NCI-H460 (cell line): ENCODE measurements at regions not wholly inside any gene's neighbourhood (a gene's known extent, or its start where the extent isn't known, plus 50 kb on each side); places are given as distances from the start of the nearest gene placed in this dataset.

ENCODE experiments used
- DNase-seq: peaks from one replicate; pipeline ENCODE4 v3.0.0-alpha.2; 2016; ENCODE audit warnings: low read depth; ENCODE audit errors: extremely low read depth

DNA sequence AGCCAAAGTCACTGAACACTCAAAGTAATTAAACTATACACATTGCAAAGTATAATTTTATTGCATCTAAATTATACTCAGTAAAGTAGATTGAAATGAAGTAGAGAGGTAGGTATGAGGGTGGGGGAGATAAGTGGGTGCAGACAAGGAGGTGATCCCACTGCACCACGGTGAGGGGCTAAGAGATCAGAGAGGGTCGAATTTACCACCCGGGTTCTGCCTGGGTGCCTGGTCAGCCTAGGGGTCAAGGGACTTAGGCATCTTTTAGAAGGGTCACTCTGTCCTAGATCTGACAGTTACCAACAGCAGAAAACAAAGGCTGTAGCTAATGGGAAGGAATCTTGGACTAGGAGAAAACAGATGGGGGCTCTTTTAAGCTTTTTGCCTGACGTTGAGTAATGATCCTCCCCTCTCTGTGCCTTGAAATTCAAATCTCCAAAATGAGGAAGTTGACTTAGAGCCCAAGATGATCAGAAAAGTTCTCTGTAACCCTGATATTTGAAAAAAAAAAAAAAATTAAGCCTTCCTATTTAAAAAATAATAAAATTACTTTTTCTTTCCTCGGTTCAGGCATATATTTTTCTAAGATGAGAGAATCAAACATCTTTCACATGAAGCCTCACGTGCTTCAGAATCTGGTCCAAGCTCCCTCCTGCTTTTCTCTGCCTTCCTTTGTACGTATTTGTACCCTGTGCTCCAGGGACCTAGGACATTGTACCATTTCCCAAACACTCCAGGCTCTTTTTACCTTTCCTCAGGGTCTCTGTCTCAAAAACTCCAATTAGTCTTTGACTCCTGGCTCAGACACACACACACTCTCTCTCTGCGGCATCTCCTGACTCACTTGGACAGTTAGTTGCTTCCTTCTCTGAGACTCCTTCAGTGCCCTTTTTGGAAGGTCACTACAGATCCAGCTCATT is 353.9 kb downstream of the CYRIA start:
- DNase-seq = no peak

- DNase-seq = no peak
These were observed 356.8 kb downstream of the CYRIA start for GRCh38 chr2:16308816-16309215.

- DNase-seq = no peak
These were observed 360.6 kb downstream of the CYRIA start for GRCh38 chr2:16304876-16305590.

GRCh38 chr2:16303761-16304160 is 361.9 kb downstream of the CYRIA start:
- DNase-seq = no peak

DNA sequence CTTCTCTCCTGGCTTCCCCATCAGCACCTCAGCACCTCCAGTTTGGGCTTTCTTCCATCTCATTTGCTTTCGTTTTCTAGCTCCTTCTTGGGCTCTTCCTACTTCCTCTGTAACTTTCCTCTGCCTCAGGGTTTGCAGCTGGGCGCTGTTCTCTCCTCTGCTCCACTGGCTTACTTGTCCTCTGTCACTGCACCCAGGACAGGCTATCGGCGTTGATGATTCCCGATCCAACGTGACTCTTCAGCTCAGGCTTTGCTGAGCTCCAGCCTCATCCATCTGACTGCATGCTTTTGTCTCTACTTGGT is 362.4 kb downstream of the CYRIA start:
- DNase-seq = no peak

DNA sequence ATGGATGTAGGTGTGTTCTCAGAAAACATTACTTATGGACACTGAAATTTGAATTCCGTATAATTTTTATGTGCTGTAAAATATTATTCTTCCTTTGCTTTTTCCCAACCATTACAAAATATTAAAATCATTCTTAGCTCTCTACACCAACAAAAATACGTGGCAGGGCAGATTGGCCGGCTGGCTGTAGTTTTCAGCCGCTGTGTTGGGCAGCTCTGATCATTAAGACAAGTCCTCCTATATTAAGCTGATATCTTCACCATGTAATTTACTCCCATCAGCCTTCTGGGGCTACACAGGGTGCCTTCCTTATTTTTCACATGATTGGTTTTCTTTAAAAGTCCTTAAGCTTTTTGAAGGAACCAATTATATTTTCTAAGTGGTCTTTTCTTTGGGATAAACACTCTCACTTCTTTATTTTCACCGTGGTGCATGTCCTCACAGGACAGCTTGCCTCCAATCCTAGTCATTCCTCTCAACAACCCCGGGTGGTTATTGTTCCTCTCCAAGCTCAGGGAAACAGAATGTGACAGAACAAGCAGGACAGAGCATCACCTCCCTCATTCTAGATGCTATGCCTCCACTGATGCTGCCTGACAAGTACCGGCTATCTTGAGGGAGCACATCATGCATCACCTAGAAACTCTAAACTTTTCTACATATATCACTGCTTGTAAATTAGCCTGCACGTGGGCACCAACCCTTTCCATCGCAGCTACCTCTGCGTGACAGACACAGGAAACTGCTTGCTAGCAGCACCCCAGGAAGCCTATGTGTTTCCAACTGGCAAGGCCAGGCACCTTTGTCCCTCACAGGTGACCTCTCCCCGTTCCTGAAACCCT is 362.3 kb downstream of the MYCN start:
- DNase-seq = no peak

- DNase-seq = no peak
These were observed 361.6 kb downstream of the MYCN start for GRCh38 chr2:16301961-16302360.

DNA sequence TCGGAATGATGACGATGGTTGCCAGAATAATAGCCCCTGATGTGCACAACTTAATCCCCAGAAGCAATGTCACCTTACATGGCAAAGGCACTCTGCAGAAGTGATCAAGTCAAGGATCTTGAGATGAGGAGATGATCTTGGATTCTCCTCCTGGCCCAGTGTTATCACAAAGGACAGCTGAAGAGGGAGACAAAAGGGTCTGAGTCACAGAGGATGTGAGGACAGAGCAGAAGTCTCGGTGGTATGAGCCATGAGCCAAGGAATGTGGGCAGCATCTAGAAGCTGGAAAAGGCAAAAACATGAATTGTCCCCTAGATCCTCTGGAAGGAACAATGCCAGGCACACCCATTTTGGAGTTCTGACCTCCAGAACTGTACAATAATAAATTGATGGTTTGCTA is 358.5 kb downstream of the MYCN start:
- no peak for DNase-seq

- no peak for DNase-seq
These were observed 356.2 kb downstream of the MYCN start for GRCh38 chr2:16296331-16297250.

GRCh38 chr2:16296038-16296290 is 355.6 kb downstream of the MYCN start:
- no peak for DNase-seq

DNA sequence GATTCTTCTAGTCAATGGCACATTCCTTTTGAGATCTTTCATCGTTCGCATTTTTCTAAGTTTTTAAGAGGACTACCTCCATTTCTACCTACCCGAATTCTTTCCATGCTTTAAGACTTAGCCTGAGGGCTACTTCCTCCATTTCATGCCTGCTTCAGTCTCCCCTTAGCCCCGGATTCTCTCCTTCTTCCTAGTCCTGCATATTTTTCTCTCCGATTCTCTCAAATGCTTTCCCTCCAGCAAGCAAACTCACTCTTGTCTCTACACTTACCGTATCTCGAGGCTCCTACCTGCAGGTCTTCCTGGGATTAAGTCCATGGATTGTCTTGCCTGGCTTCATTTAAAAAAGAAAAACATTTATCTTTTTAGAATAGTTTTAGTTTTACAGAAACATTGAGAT is 354.4 kb downstream of the MYCN start:
- DNase-seq = no peak

DNA sequence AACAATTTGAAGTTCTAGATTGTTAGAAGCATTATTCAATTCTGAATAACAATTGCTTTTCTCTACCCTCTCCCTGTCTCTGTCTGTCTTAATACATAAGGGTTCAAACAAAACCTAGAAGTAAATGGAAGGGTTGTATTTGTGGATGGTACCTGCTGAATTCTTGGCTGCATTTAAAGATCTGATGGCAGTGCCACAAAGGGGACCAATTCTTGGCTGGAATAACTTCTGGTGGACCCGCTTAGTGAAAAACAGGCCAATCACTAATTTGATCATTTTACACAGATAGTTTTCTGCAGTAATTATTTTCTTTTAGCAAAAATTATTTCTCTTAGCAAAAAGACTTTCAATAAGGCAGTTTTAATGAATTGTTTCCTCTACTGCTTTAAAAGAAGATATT is 353.5 kb downstream of the MYCN start:
- DNase-seq = no peak

GRCh38 chr2:16293398-16293797 is 353.0 kb downstream of the MYCN start:
- no peak for DNase-seq

- DNase-seq = no peak
These were observed 351.6 kb downstream of the MYCN start for GRCh38 chr2:16291731-16292550.

GRCh38 chr2:16291226-16291625 is 350.9 kb downstream of the MYCN start:
- no peak for DNase-seq

GRCh38 chr2:16290311-16291020 is 350.1 kb downstream of the MYCN start:
- no peak for DNase-seq

DNA sequence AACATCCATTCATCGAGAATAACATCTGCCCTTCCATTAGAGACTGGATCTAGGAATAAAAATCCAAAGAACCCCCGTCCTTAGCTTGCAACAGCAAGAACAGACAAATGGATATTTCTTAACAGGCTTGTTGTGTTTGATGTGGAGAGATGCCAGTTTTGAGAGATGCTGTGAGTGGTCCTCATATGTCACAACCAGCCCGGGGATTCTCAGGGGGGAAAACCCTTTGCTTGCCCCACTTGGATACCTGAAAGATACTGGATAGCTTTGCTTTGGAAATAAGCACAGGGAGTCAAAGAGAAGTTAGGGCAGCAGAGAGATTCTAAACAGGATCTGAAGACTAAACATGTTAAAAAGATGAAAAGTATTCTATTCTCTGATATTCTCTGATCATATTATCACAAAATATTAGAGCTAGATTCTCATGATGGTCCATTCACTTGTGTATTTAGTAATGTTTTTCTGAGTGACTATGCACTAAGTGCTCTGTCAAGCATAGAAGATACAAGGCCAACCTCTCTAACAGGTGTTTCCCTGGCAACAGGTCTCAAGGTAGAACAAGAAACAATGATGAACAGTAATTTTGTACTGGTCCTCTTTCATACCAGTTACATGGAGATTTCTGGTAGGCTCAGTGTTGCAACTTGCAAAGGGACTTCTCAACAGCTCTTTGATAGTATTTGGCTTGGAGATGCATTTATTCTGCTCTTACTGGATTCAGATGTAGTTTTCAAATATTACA is 348.2 kb downstream of the MYCN start:
- DNase-seq = no peak

DNA sequence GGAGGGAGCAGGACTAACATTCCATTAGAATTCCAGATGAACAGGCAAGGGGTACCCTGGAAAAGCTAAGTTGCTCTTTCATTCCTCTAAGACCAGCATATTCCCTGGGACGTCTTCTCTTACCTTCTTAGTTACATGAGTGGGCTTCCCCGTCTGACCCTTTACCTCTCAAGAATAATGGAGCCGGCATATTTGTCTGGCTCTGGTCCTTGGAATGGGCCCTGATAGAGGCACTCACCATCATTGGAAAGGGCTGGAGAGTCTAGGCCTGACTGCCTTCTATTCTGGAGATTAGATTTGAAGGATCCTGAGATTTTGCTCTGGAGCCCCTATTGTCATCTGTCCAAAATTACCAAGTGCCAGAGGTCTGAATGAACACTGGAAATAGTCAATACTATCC is 347.5 kb downstream of the MYCN start:
- DNase-seq = no peak
